Hindlimb muscle (tissue), 1 donor: ENCODE measurements at regions not wholly inside any gene's neighbourhood (a gene's known extent, or its start where the extent isn't known, plus 50 kb on each side); places are given as distances from the start of the nearest gene placed in this dataset.
"Not testable (repeated sequence)": the region's sequence is repeated elsewhere in the genome, so short reads cannot be mapped to it uniquely, and the experiment has no call there.

ENCODE experiments used
- DNase-seq: peaks from one replicate; pipeline ENCODE4 v3.0.0-alpha.2; 2013

DNA sequence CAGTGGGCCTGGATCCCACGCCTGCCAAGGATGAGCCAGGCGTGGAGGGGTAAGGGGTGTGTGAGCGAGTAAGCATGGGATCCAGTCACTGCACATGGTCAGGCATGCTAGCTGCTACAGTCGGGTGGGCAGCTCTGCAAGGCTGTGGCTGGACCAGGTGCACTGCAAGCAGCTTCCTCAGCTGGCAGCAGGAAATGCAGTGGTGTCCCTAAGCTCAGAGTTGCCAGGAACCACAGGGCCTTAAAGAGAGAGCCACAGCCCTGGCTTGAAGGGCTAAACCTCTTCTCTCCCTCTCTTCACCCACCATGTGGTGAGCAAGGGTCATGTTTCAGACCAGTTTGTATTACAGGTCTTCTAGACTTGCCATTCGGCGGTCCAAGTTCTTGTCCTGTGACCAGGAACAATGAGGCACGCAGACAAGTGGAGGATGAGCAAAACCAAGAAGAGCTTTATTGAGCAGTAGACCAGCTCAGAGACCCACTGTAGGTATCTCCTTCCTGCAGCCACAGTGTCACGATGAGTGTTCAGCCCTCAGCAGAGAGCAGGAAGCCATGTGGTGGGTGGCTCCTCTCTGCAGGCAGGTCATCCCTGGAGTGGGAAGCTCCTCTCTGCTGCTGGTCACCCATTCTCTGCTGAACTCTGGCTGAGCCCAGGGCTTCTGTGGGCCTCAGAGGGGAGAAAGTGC is 511.9 kb downstream of the PYDC2 start:
- no peak for DNase-seq

DNA sequence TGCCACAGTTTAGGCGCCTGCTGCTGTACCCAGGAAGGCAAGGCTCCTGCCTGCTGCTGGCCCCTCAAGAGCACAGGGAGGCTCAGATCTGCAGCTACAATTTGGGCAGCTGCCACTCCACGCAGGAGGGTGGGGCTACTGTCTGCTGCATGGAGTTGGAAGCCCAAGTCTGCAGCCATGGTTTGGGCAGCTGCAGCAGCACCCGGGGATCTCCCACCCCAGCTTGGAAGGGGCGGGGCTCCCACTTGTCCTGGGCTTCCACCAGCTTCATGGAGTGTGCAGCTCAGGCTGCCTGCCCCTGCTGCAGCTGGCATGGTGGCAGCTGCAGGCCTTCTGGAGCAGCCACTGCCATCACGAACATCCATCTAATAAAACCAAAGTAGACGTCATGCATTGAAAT is 512.9 kb downstream of the PYDC2 start:
- DNase-seq, result no peak

DNA sequence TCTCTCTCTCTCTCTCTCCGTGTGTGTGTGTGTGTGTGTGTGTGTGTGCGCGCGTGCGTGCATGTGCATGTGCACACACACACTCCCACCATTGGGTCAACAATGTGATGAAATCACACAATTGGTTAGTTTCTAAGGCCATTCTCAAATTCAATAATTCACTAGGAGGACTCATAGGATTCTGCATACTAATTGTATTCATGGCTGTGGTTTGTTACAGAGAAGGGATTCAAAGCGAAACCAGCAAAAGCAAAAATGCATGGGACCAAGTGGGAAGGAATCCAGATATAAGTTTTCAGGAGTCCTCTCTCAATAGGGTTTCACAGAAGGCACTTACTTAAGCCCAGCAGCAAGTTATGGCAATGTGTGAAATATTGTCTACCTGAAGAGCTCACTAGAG is 515.0 kb downstream of the PYDC2 start:
- no peak for DNase-seq

DNA sequence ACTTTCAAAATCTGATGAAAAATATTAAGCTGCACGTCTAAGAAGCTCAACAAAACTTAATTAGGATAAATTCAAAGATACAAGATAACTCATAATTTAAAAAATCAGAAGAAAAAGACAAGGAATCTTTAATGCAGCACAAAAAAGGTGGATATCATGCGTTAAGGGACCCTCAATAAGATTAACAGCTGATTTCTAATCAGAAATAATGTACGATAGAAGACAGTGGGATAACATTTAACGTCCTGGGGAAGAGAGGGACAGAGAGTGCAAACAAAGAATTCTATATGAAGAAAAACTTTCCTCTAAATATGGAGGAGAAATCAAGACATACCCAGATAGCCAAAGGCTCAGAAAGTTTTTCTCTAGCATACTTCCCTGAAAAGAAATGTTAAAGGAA is 519.5 kb downstream of the PYDC2 start:
- no peak for DNase-seq

DNA sequence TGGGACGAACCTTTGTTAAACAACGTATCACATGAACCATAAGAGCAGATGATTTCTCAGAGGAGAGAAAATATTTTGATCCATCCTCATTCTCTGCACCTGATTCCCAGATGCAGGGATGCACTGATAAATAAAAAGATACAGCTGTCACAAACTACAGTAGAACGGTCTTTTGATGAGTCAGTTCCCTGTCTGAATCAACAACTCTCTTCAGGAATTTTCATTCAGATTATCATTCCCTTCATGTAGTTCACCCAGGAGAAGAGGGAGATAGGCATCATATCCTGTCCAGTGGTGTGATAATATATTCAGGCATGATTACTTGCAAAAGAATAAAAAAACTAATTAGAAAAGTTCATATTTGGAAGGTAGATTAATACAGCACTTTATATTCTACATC is 521.5 kb downstream of the PYDC2 start:
- no peak for DNase-seq

DNA sequence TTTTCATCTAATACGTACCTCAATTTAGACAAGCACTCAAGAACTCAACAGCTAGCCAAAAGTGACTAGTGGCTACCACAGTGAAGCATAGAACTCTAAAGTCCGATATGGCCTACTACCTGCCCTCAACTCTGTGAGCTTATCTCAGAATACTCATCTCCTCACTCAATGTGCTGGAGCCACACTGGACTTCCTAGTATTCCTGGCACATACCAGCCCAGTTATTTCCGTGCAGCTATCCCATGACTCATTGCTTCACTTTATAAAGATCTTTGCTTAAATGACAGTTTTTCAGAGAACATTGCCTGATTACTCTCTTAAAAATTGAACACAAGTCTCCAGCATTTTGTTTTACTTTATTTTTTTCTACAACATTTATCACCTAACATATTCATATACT is 524.7 kb downstream of the PYDC2 start:
- no peak for DNase-seq

DNA sequence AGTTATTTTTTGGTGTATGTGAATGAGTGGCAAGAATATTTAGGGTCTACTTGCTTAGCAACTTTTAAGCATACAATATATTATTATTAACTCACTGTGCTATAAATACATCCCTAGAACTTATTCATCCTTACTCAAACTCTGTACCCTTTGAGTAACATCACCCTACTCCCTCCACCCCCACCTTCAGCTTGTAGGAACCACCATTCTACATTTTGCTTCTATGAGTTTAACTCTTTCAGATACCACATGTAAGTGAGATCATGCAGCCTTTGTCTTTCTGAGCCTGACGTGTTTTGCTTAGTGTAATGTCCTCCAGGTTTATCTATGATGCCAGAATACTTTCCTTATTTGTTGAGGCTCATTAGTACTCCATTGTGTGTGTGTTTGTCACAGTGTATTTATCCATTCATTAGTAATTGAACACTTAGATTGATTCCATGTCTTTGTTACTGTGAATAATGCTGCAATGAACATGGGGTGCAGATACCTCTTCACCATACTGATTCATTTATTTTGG is 526.9 kb downstream of the PYDC2 start:
- DNase-seq, result no peak

DNA sequence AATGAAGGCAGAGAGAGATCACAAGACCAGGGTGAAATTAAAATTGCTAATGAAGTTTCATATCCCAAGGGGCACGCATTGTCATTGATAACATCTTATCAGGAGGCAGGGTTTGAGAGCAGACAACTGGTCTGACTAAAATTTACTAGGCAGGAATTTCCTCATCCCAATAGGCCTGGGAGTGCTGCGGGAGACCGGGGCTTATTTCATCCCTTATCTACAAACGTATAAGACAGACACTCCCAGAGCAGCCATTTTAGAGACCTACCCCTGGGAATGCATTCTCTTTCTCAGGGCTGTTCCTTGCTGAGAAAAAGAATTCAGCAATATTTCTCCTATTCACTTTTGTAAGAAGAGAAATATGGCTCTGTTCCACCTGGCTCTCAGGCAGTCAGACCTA is 533.0 kb downstream of the PYDC2 start:
- DNase-seq, result not testable (repeated sequence)

DNA sequence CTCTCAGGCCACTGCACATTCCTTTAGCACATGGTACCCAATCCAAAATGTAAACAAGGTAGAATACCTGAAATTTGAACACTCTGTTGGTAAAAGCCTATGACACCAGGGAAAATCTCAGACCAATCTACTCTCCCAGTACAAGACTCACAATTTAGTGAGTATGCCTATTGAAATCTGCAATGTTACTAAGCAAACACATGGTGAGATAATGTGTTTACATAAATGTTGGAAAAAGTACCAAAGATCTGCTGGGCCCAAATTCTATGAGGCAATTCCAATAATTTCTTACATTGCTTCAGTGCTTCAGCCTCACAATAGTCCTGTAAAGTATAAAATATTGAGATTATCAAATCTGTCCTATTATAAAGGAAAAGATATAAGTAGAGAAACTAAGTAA is 536.1 kb downstream of the PYDC2 start:
- no peak for DNase-seq

DNA sequence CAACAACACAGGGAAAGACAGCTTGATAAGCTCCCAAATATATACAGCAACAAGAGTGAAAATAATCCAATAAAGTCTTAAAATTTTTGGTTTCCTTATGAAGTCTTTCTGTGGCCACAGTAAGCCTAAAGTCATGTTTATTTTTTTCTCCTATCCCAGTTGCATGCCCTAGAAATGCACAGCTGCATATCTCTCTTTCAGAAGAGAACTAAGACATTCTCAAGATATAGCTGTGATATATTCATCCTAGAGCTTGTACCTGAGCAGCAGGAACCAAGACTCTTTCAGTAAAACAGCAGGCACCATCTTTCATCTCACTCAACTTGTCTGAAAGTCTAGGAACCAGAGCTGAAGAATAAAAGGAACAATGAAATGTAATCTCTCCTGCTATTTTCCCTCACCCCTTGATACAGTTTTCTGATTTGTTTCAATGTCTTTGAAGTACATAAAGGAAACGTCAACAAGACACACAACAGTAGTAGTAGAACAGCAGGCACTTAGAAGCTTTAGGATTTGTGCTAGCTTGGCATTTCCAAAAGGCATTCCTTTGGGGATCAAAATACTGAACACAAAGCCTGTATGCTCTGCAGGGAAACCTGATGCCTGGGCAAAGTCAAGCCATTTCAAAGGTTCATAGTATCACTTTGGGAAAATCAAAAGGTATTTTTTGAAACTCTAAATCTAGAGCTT is 536.8 kb downstream of the PYDC2 start:
- DNase-seq, result no peak

DNA sequence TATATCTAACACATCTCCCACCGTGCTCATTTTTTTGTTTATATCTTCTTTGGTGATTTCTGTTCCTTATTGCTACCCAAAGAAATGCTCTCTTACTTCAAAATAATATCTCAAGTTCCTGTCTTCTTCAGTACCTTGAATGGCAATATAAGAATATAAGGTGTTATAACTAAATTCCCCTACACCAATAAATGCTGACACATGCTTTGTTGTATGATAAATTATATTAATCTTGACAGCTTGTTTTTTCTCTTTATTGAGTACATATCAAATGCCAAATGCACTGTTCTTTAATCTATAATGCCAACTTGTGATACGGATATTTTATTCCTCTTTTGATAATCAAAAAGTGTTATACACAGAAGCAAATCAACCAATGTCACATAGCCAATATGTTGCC is 540.3 kb downstream of the PYDC2 start:
- no peak for DNase-seq

DNA sequence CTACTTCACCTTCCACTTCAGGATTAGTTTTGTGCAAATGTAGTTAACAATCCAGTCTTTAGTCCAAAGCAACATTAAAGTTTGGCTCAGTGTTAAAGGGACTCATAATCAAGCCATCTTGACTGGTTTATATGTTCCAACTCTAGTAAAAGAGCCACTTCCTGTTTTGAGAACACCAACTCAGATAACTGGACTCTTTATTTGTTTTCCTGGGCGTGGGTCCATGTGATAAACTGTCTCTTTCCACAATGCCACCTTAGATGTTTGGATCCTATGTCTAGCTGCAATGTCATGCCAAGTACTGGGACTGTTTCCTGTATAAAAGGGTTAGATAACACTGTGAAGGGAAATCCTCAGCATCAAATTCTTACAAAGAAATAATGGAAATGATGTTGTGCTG is 545.0 kb downstream of the PYDC2 start:
- DNase-seq, result no peak

DNA sequence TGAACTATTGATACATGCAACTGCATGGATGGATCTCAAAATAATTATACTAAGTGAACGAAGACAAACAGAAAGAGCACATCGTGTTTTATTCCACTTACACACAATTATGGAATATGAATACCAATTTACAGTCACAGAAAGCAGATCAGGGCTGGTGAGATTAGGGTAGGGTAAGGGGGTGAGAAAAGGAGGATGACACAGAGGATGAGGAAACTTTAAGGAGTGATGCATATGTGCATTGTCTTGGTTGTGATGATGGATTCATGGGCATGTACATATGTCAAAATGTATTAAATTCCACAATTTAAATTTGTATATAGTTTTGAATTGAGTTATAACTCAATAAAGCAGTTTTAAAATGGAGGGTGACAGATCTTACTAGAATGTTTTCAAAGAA is 548.9 kb downstream of the PYDC2 start:
- no peak for DNase-seq

DNA sequence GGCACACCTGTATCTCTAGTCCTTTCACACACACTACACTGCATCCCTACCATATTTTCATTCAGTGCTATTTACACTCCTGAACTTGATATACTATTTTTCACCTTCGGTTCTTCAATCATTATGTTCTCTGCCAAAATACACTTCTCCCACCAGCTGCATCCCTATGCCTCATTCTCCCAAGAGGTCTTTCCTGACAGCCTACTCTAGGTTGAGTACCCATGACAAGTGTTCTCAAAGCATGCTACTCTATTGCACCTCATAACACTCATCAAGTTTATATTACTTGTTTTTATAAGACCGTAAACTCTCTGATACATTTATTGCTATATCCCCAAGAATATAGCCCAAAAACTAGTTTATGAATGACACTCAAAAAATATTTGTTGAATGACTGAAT is 549.5 kb downstream of the PYDC2 start:
- no peak for DNase-seq

DNA sequence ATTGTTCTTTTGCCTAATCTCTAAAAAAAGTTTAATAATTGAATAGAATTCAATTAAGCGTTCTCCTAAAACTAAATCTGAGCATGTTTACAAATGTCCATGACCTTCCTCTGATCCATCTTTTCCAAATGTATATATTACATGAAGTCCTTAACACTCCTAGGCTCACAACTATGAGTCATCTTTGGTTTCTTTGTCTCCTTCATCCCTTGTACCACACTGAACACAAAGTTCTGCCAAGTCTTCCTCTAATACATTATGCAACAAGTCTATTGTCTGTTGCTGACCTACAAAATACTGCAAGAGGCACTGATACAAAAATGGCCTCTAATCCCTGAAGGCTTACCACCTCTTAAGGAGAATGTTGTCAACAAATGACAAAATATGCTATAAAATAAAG is 550.2 kb downstream of the PYDC2 start:
- no peak for DNase-seq

DNA sequence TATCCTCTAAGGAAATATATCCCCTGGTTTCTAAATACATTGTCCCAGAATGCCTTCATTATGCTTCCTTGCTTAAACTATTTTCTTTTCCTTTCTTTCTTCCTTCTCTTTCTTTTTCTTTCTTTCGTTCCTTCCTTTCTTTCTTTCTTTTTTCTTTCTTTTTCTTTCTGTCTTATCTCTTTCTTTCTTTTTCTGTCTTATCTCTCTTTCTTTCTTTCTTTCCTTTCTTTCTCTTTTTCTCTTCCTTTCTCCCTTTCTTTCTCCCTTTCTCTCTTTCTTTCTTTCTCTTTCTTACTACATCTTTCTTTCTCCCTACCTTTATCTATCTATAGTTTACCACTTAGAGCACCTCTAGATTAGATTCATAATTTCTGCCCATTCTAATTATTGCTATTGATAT is 552.1 kb downstream of the PYDC2 start:
- DNase-seq, result no peak

DNA sequence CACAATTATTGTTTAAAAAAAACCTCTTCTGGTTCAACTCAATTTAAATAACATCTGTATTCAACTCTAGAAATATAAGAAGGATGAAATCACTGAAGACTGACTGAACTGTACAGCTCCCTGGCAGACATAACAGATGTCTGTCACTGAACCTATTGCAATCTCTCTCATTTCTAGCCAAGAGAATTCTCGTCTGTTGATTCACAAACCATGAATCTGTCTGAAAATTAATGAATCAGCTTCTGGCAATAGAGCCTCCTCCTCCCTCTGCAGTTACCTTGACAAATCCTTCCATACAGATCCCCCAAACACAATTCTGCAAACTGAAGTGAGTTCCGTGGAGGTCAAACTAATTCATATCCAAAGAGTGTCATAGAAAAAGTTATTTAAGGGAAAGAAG is 561.4 kb downstream of the PYDC2 start:
- DNase-seq, result no peak

DNA sequence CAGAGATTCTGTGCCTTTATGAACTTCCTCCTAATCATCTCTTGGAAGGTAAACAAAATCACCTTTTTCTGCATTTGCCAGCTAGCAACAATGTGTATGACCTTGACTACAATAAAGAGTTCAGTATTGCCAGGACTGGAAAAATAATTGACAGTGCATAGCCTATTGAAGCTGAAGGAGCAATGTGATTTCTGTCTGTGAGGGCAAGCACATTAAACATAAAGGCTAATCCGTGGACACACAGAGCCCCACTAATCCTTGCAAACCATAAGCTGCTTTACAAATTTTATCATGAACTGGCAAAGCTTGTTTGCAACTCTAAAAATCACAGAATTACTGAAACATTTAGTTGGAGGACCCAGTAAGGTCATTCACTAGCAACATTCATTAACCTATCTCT is 563.8 kb downstream of the PYDC2 start:
- DNase-seq, result no peak

DNA sequence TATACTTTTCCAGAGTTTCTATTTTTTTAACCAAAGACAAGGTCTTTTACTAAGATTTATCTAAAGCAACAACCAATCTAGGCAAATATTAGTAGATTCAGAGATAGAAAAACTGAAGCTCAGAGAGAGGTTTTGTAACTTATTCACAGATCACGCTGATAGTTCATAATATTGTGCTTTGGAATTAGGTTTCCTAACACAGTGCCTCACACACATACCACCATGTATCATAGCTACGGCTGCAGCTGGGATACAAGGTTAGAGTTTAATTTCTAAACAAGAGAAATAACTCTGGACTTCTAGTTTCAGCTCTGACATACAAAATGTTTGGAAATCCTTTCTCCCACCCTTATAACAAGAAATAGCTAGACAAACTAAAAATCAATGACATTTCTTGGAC is 565.7 kb downstream of the PYDC2 start:
- no peak for DNase-seq

DNA sequence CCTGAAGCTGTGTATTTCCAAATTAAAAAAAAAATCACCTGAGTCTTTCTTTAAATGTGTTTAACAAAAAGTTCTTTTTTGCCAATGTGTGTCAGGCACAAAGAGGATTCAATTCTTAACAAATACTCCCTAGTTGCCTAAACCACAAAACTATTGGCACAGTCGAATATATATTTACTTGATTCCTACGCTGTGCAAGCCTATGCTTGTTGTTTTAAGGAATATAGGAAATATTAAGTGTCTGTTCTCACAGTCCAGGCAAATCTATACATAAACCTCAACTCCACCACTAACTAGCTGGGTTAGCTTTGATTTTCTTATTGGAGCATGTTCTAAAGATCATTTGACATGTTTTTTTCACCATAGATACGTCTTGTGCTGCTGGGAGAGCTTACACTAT is 571.0 kb downstream of the PYDC2 start:
- no peak for DNase-seq

DNA sequence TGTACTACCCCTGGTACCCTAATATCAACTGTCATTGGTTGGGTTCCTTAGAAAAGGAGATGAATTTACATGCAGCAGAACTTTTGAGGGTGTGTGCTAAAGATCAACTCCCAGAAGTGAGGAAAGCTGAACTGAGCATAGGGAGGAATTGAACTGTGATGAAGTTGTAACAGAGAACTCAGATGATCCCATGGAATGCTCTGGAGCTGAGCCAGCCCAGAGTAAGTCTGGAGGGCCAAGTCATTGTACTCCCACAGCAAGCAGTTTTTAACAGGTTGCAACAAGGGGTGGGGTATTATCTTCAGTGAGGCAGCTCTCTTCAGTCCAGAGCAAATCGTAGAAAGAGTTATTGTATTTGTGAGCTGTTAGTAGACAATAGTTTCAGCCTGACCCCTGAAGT is 572.3 kb downstream of the PYDC2 start:
- no peak for DNase-seq

DNA sequence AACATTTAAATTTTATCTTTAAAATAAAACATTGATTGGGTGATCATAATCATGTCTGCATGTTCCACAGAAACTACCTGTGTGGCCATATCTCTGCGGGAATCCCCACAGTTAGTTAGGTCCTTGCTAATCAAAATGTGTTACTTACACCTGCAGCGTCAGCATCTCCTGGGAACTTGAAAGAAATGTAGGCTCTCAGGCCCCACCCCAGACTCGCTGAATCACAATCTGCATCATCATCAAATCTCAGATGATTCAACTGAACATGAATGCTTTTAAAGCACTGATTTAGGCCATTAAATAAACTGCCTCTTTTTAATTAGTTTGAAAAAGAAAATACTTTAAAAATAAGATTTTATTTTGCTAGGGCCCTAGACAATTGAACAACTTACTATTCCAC is 577.8 kb downstream of the PYDC2 start:
- DNase-seq, result no peak

DNA sequence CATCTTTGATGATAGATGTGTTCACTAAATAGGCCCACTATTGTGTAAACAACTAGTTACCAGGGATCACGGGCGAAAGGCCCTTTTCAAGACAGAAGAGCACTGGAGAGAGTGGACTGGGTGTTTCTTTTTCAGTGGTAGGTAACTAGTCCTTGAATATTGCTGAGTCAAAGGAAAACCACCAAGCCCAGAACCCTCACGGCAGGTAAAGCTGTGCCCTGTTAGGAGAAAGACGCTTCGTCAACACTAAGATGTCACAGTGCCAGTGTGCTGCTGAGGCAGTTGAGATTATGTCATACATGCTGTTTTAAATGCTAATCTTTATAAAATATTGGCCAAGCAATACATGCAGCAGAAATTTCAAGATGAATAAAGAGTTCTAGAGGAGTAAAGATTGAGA is 578.6 kb downstream of the PYDC2 start:
- no peak for DNase-seq

DNA sequence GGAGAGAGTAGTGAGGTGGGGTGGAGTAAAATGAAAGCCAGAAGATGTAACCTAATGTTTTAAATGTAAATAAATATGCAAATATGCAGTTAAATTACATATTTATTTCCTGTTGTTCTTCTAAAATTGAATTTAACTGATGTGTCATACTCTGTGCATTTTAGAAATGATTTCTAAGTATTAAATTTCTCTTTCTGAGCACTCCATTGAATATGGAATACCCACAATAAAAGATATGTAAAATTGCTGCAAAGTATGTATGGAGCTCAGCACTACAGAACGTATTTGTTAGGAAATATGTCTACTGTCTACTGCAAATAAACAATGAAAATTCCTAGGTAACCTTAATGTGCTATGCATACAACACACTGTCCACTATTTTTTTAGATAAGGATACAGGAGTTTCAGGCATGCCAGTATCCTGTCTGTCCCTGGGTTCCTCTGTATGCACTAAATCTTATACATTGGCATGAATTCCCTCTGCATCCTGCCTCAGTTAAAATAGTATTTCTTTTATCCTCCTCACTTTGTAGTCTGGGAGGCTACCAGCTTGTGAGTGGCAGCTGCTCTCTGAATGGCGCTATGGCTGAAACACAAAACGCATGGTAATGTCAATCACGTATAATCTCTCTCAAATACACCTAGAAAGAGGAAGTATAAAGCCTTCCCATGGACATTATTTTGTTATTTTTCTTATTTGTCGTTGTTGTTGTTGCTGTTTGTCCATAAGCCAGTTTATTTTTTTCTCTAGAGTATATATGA is 579.5 kb downstream of the PYDC2 start:
- no peak for DNase-seq
